NCI-H526 (cell line): ENCODE measurements at regions not wholly inside any gene's neighbourhood (a gene's known extent, or its start where the extent isn't known, plus 50 kb on each side); places are given as distances from the start of the nearest gene placed in this dataset.
"Not testable (repeated sequence)": the region's sequence is repeated elsewhere in the genome, so short reads cannot be mapped to it uniquely, and the experiment has no call there.

Experiments
- DNase-seq, 2 experiments: peaks; one replicate each; lab custom pipeline; 2025; lab: John Stamatoyannopoulos, UW

GRCh38 chr18:78455386-78455785 lies 524.2 kb upstream of the SALL3 start:
- DNase-seq: no peak

DNA sequence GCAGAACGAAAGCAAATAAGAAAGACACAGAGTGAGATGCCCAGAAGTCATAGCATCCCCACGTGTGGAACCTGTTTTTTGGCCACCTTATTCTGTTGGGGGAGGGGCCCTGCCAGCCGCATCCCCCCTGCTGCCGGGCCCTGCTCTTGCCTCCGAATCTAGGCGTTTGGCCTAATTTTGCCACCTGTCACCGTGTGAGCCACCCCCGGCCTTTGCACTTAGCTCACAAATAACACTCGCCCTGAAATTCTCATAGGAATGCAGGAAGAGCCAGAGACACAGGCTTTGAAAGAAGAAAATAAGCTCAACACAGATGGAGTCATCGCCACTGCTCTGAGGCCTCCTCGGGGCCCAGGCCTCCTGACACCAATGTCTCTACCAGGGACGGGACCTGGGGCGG lies 522.6 kb upstream of the SALL3 start:
- no peak for DNase-seq

GRCh38 chr18:78457731-78458130 lies 521.9 kb upstream of the SALL3 start:
- DNase-seq: no peak

DNA sequence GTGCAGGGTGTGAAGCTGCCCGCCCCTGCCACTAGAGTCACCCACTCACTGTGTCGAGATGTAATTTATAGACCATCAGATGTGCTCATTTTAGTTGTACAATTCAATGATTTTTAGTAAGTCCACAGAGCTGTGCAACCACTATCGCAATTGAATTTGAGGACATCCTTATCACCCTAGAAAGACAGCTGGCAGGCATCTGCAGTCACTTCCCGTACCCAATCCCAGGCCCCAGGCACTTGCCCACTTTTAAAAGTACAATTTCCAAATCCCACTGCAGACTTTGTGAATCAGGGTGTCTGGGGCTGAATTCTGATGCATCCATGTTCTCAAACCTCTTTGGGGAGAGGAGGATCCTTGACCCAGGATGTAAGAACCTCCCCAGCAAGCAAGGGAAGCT lies 521.3 kb upstream of the SALL3 start:
- DNase-seq: no peak

- DNase-seq: no peak
Measured at GRCh38 chr18:78459668-78460067, 520.0 kb upstream of the SALL3 start.

DNA sequence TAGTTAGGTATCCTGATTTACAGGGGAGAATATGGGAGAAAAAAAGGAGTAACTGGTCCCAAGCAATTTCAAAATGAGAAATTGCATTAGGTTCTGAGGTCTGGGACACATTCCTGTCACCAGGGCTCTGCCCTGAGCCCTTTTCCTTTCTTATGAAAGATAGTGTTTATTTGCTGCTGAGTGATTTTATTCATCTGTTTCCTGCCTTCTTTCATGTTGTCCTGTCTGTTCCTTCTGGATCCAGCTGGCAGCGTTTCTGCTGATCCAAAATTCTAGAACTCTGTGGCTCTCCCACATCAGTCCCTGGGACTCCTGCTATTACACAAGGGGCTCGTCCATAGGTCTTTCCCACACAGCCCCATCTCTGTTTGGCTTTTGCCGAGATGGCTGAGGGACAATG lies 519.1 kb upstream of the SALL3 start:
- DNase-seq: no peak

DNA sequence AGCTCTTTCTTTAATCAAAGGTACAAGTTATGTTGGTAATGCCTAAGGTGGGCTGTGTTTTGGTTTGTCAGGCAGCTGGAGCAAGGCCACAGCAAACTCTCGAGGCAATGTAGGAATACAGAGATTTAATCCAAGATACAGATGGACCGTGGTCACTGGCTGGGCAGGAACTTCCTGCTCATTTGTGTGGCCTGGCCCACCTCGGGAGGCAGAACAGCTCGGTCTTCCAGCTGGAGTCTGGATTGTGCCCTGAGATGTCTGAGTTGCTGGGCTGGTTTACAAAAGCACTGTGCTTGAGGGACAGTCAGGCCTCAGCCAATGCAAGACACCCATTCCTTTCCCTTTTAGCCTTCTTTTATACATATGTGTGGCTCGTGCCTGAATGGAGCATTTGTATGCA lies 506.1 kb upstream of the SALL3 start:
- no peak for DNase-seq

DNA sequence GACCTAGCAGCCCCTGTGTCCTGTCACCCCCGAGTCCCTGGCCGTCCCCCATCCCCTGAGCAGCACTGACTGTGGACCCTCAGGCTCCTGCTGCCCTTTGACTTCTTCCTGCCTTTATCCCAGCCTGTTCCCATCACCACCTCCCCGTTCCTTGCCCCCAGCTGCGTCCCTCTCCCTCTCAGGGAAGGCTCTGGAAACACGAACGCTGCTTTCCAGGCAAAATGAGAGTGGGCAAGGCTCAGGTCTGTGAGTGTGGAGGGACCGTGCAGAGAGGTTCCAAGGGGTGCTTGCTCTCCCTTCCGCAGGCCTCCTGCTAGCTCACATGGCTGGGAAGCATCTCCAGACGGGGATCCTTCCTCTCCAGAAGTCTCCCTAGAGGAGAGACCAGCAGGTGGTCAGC lies 501.8 kb upstream of the SALL3 start:
- DNase-seq: no peak

DNA sequence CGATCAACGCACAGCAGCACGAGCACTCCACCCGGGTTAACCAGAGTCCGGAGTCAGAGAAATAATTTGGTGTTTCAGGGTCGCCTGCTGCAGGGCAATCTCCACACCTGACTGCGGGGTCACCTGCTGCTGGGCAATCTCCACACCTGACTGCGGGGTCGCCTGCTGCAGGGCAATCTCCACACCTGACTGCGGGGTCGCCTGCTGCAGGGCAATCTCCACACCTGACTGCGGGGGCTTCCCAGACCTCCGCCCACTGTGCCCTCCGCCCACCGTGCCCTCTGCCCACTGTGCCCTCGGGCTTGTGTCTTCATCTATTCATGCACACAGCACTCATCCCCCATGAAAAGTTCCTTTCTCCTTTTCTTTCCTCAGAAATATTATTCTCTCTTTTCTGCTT lies 500.2 kb upstream of the SALL3 start:
- no peak for DNase-seq

DNA sequence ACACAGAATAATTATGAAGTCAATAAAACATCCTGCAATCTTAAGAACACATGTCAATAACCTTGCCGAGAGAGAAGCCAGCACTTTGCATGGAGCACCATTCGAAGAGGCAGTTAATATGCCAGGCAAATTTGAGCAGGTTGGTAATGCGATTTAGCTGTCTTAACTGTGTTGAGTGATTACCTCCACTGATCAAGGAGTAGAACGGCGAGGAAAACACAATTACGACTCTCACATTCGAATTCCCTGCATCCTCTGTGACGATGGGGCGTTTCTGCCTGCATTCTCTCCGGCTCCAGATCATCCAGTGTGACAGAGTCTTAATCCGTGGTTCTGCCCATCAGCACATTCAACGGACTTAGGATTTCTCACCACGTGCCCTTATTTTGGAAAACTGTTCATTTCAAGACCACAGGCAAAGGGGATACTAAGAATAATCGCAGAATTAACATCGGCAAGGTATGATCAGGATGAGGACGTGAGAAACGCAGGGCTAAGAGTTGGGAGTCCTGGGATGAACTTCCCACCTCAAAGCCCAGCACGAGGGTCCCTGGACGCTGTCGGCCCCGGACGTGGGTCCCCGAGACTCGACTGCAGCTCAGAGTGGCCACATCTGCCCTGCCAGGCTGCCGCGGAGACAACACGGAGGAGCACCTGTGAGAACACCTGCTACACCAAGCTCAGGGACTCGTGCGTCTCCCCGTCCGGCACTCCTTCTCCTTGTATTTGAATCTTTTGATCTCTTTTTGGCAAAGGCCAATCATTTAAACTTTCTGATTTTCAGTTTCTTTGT lies 499.2 kb upstream of the SALL3 start:
- no peak for DNase-seq

GRCh38 chr18:78482378-78482777 lies 497.2 kb upstream of the SALL3 start:
- DNase-seq: no peak

- no peak for DNase-seq
Measured at GRCh38 chr18:78487649-78488048, 492.0 kb upstream of the SALL3 start.

DNA sequence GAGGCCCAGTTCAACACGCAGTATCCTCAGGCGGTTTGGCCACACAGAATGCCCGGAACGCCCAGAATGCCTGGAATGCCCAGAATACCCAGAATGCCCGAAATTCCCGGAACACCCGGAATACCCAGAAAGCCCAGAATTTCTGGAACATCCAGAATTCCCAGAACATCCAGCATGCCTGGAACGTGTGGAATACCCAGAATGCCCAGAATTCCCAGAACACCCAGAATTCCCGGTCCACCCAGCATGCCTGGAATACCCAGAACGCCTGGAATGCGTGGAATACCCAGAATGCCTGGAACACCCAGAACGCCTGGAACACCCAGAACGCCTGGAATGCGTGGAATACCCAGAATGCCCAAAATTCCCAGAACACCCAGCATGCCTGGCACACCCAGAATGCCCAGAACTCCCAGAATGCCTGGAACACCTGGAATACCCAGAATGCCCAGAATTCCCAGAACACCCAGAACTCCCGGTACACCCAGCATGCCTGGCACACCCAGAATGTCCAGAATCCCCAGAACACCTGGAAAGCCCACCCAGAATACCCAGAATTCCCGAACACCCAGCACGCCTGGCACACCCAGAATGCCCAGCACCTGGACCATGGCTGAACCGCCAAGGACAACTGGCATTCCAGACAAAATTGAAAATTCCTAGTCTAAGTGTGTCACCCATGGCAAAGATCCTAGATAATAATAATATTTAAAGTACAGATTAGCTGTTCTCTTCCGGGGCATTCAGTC lies 487.4 kb upstream of the SALL3 start:
- DNase-seq: no peak

- DNase-seq: no peak
Measured at GRCh38 chr18:78492813-78493371, 486.7 kb upstream of the SALL3 start.

- DNase-seq: not testable (repeated sequence)
Measured at GRCh38 chr18:78493490-78493889, 486.1 kb upstream of the SALL3 start.

DNA sequence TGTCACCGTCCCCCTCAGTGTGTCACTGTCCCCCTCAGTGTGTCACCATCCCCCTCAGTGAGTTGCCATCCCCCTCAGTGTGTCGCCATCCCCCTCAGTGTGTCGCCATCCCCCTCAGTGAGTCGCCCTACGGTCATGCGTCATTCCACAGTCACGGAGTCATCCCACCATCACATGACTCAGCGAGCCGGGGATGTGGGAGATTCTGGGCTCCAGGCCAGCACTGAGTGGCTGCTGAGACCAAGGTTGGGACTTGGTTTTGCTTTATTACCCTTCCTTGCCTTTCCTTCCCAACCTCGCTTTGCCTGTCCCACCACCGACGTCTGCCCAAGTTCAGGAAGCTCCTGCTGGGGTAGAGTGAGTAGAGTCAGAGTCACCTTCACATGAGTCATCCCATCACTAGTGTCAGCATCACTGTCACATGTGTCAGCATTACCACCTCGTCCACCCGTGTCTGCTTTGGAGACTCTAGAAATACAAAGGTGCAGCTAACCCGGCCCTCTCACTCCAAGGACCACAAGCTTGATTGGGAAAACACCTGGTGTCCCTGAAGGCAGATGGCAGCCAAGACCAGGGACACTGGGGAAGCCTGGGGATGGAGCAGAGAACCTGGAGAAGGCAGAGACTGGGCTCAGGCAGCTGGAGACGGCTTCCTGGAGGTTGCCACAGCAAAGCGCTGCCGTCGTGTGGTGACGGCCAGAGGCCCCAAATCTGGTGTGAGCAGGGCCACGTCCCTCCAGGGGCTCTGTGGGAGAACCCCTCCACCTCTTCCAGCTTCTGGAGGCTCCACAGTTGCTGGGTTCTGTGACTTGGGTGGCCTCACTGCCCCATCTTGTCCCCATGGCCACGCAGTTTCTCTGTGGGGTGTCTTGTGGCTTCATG lies 485.2 kb upstream of the SALL3 start:
- DNase-seq: no peak

DNA sequence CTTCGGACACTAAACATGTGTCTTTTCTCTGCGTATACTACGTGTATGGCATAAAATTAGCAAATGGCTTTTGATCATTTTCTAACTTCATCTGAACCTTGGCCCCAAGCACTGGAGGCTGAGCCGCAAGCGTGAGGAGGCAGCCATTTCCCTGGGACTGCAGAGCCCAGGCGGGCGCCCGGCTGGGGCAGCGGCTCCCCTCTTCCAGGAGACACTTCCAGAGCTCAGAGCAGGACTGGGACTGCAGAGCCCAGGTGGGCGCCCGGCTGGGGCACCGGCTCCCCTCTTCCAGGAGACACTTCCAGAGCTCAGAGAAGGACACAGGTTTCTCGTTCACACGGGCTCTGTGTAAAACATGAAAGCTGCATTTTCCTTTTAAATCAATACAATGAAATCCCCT lies 484.1 kb upstream of the SALL3 start:
- DNase-seq: no peak

DNA sequence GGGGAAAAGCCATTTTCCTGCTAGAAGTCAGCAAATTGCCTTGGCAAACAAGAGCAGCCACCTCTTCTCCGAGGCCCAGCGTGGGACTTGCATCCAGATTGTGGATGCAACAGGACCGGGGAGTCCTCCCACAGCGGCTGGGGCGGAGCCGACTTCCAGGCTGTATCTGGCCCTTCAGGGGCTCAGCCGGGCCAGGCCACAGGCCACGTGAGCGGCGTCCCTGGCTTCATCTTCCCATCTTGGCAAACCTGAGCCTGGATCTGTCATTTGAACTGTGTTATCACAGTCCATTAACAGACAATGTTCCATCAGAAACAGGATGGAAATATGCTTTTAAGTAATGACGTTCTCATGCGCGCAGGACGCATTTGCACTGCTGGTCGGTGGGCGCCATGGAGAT lies 483.5 kb upstream of the SALL3 start:
- no peak for DNase-seq

DNA sequence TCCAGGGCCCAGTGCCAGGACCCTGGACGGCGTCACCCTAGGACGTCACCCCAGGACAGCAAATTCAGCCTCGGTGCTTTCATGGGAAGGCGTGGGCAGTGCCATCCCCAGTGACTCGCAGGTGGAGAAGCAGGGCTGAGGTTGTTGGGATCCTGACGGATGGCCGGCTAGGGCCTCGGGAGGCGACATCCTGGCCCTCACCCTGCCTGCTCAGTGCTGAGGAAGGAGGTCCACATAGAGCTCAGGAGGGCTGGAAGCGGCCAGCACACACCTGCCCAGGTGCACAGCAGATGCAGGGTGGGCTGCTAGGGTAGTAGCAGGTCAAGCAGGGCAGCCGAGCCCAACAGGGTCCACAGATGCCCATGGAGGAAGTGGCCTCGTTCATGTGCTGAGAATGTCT lies 482.0 kb upstream of the SALL3 start:
- DNase-seq: no peak

DNA sequence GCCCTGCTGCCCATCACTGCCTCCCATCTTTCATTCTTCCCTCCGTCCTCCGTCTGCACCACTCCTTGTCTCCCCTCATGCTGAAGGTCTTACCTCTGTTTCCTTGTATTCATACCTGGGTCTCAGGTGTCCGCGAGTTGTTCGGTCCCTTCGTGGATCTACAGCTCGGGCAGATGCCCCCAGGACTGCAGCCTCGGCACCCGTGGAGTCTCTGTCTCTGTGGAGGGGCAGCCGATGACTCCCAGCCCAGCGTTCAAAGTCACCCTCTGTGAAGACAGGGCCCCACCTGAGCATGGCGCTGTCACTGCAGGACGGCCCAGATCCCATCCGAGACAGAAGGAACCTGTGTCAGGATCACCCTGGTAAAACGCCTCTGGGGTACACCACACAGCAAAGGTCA lies 480.0 kb upstream of the SALL3 start:
- no peak for DNase-seq

GRCh38 chr18:78501251-78501650 lies 478.4 kb upstream of the SALL3 start:
- DNase-seq: no peak

DNA sequence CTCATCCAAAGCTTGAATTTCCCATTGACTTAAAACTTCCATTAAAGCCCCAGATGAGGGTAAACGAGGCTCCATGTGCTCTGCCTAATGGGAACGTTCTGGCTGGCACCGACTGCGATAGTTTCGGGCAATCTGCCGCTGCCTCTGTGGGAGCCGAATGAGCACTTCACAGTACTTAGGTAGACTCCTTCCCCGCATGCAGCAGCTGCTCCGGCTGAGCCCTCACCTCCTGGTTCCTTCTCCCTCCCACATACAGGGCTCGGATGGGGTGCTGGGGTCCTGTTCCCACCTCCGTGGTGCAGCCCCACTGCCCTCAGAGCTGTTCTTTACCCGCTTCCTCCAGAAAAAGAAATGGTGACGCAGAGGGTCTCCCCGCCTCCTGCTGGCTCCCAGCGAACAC lies 476.5 kb upstream of the SALL3 start:
- DNase-seq: no peak
